Islet of Langerhans (tissue), 1 donor: ENCODE measurements at regions not wholly inside any gene's neighbourhood (a gene's known extent, or its start where the extent isn't known, plus 50 kb on each side); places are given as distances from the start of the nearest gene placed in this dataset.

Experiments
- FAIRE-seq: peaks from one replicate; lab custom pipeline; 2011; peaks lifted over from hg19 to GRCh38; lab: Jason Lieb, UNC

DNA sequence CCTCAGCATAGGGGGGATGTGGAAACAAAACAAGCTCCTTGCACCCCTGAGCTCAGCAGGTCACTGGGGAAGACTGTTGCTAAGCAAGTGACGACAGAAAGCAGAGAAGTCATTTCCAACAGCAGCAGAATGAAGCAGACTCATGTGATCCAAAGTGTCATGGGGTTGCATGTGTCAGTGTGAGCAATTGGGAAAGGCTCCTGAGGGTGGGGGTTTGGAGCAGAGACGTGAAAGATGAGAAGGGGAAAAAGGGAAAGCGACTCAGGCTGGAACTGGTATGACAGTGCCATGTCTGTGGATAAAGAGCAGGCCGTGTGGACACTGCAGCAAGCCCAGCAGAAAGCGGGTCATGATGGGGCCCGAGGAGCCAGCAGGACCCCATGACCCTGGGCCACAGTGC, 363.9 kb downstream of the PREX1 start:
- no peak for FAIRE-seq

DNA sequence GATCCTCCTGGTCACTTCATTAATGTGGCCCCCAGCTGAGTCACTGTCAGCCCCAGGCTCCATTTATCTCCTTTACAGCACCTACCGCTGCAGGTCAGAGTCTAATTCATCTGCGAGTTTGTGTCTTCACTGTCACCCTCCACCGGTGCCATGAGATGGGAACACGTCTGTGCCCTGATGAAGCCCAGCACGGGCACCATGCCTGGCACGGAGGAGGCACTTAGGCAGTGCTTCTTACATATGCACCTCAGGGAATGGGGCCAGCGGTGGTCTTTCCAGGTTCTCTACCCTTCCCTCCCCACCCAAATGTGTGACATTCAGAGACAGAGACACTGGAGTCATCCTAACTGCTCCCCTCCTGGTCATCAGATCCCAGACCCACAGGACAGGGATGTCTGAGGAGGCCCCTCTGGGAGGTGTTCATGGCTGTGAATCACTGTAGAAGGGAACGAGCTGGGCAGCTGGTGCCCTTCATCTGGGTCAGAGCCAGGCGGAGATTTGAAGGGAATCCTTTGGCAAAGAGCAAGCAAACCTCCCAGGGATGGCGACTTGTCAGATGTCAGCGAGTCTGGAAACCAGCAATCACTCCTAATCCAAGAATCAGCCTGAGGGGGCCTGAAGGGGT, 364.6 kb downstream of the PREX1 start:
- FAIRE-seq = no peak

DNA sequence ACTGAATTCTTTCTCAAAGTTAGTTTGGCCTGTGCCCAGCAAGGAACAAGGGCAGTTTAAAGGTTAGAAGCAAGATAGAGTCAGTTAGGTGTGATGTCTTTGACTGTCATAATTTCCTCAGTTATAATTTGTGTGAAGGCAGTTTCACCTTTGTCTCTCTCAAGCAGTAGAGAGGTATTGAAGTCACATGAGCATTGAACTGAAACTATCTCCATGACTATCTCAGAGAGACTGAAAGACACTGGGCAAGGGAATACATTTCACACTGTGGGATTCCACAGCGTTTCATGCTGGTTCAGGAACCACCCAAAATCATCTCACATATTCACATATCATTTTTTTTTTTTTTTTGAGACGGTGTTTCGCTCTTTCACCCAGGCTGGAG, 366.1 kb downstream of the PREX1 start:
- no peak for FAIRE-seq

DNA sequence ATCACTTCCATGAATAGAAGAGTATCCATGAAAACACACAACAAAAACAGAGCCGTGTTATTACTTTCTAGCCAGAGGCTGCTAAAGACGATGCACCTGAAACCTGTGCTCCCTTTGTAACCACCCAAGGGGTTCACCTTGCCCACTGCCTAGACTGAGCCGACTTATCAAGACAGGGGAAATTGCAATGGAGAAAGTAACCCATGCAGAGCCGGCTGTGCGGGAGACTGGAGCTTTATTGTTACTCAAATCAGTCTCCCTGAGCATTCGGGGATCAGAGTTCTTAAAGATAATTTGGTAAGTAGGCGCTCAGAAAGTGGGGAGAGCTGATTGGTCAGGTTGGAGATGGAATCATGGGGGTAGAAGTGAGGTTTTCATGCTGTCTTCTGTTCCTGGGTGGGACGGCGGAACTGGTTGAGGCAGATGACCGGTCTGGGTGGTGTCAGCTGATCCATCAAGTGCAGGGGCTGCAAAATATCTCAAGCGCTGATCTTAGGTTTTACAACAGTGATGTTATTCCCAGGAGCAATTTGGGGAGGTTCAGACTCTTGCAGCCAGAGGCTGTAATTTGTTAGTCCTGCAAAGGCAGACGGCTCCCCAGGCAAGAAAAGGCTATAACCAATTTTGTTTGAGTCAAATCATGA, 366.6 kb downstream of the PREX1 start:
- no peak for FAIRE-seq

DNA sequence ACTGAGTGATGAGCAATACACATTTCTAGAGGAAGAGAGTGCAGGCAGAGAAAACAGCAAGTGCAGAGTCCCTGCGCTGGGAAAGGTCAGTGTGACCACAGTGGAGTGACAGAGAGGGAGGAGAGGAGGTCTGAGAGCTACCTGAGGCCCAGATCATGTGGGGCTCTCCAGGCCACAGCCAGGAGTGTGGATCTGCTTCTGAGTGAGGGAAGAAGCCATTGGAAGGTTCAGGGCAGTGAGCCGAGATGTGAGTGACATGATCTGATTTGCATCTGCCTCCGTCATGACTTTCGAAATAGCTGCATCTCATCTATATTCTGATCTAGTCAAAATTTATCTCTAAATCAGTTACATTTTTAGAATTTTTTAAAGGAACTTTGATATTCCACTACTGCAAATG, 367.1 kb downstream of the PREX1 start:
- FAIRE-seq = no peak

DNA sequence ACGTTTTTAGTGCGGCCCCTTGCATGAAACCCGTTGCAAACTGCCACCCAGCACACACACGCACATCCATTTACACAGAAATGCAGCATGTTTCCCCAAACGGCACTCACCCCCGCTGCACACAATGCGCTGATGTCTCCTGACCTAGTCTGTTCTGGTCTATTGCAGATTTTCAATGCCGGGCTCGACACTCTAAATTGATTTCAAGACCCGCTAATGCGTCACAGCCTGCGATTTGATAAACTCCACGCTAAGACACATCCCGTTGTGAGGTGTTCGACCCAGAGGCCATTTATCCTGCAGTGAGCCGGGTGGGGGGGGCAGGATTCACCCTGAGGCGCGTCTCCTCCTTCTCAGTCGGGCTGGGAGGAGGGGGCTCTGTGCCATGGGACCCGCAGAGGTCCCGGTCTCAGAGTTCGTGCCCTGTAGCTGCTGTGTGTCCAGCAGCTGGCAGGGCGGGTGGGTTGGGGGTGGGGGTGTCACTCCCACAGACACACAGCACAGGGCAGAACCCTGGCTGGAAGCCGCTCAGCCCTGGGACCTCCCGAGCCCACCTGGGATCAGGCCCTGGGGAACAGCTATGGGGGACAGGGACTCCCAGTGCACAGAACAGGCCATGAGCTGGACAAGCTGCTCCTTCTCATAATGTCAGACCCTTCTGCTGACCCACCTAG, 367.9 kb downstream of the PREX1 start:
- FAIRE-seq = no peak

DNA sequence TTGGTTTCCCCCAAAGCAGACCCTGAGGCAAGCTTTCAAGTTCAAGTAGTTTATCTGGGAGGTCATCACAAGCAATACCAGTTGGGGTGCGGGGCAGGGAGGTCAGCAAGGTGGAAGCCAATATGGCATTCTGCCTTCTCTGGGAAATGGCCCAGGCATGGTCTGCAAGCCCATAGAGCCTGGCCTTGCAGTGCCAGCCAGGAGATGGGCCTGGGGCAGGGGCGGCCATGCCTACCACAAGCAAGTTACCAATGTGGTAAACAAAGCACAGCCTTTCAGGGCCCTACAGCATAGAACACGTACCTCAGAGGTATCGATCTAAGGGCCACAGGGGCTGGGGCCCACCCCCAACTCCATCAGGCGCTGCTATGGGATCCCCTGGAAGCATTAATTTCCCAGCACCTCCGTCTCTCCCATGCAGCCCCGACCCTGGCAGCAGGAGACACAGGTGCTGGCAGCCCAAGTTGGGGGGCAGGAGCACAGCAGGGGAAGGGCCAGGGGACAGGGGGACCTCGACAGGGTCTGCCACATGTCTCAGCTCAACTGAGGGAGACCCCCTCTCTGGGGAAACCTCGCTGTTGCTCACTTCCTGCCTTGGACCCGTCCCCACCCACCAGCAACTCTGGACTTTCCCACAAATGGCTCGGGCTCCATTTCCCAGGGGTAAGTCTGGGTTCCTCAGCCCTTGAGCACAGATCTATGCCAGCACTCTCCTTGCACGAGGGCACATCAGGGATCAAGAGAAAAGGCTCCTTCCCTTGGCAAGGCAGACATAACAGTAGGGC, 369.0 kb downstream of the PREX1 start:
- no peak for FAIRE-seq

DNA sequence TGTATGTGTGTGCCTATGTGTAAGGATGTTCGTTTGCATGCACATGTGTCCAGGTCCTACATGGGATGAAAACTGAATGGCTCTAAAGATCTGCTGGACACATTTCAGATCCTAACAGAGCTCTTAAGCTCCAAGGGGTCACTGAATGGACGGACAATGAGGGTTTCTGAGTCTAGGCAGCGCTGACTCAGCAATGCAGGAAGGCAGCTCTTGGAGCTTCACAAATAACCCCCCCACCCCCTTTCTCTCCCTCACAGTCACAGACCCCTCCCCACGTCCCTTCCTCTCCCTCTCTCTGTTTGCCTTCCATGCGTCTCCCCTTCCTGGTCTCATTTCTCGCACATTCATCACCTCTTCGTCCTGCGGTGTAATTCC, 369.8 kb downstream of the PREX1 start:
- no peak for FAIRE-seq

DNA sequence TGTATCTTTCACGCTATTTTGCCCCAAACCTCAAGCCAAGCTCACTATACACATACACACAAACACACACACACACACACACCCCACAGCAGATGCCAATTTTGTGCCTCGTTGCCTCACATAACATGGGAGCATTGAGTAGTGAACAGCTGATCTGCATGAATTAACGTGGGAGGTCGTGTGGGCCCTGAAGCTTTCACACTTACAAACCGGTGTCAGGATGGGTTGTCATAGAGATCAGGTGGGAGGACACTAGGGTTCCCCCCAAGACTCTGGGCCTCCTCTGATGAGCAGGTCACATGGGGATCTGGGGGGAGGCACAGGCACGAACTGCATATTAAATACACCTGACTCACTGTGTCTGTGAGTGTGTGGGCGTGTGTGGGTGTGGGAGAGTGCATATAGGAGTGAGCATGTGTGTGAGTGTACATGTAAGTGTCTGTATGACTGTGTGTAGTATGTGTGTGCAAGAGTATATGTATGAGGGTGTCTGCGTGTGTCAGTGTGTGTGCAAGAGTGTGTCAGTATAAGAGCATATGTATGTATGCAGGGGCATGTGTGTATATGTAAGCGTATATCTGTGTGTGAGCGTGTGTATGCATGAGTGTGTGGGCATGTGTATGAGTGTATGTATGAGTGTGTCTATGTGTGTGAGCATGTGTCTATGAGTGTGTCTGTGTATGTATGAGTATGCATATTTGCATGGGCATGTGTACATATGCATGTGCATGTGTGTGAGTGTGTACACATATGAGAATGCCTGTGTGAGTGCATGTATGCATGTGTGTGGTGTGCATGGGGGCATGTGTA, 370.4 kb downstream of the PREX1 start:
- FAIRE-seq = no peak

DNA sequence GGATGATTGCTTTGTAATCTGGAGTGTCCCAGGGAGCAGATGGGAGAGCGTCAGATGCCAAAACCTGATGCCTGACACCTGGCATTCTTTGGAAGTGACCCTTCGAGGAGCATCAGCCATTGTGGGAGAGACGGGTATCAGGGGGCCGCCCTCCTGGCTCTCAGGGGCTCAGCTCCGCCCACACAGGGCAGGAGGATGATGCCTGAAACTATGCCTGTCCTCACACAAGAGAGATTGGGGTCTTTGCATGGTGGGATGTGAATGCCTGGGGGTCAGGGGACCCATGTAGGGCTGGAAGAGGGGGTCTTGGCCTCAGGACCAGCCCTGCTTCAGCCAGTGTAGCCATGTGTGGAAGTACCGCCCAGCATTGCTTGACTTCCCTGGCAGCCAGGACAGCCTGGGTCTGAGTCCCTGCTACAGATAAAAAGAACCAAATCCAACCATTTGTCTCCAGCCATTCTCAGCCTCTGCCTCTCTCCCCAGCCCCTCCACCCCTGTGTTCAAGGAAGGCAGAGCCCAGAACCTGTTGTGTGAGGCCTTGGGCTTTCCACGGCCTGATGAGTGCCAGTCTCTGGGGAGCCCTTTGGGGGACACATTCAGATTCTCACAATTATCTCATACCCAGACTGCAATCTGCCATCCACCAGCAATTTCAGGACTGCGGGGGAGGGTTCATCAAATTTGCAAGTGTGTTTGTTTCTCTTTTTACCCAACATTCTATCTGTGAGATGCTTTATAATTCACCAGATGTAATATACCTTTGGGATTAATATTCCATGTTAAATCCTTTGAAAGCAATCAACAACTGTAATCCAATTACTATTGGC, 371.2 kb downstream of the PREX1 start:
- FAIRE-seq = no peak

DNA sequence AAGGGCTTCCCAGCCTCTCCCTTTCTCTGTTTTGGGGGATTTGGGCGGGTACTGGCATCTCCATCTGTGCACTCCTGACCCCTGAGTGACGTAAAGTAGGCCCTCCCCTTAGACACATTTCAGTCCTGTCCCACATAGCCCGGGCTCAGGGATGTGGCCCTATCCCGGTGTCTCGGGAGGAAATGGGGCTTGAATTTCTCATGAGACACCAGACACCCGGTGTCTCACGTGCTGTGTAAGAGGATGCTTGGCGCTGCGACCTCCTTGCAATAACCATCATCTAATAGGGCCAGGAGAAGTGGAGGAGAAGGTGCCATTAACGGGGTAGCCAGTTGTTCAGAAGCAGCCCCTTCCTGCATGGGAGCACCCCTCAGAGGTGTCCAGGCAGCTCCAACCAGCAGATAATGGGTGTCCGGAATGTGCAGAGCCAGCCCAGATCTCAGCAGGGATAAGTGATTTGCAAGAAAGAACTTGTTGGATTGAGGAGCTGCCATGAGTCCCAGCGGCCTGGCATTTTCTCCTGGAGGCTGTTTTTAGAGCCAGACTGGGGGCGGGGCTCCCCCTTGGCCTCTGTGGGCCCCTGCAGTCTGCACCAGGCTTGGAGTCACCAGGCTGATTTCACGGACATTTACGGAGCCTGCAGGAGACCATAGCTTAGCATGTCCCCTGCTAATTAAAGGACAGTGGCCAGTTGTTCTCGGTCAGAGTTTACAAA, 372.0 kb downstream of the PREX1 start:
- FAIRE-seq = no peak

DNA sequence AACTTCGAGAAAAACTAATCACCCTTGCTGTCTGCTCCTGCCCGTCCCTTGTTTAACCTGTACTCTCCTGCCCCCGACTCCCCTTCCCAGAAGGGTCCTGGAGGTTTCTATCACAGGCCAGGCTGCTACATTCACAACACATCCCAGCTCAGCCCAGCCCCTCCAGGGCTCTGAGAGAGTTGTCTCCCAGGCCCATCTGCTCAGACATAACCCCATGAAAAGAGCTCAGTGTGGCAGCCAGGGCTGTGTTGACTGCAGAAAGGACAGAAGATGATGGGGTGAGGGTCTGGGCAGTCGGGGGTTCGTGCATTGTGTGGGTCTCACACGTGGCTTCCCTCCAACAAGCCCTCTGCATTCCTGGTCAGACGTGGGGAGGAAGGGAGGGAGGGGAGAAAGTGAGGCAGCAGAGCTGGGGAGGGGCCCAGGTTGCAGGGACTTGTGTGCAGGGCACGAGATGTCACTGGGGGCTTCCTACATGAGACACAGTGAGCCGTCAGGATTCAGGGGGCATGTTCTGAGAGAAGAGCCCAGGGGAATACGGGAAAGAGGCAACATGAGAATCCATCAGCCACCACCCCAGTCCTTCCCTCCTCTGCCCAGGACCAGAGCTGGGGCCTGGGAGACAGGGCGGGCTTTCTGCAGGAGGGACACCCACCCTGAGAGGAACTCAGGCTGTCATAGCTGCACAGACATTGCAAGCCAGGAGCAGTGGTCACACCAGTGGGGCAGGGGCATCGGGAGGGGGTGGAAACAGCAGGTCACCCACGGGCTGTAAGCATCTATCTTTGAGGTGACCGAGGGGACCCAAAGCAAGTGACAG, 372.9 kb downstream of the PREX1 start:
- FAIRE-seq = no peak

DNA sequence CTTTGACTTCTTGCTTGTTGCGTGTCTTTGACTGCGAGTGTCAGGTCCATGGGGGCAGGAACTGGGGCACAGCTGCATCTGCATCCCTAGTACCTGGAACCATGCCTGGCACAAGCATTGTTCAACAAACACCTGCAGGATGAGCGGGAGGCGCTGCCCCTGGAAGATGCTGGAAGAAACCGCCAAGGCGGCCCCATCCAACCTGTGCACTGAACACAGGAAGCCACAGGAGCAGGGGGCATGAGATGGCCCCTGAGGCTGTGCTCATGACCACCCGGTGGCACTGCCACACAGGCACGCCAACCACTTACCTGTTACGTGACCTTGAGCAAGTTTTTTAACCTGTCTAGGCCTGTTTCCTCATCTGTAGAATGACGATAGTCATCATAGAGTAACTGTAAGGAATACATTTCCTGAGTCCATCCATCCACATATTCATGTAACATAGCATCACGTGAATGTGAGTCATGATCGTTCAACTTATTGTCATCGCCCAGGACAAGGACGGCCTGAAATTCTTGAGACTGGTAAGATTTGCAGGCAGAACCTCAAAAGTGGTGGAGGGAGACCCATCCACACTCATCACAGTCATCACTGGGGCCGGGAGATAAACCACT, 374.2 kb downstream of the PREX1 start:
- FAIRE-seq = no peak

DNA sequence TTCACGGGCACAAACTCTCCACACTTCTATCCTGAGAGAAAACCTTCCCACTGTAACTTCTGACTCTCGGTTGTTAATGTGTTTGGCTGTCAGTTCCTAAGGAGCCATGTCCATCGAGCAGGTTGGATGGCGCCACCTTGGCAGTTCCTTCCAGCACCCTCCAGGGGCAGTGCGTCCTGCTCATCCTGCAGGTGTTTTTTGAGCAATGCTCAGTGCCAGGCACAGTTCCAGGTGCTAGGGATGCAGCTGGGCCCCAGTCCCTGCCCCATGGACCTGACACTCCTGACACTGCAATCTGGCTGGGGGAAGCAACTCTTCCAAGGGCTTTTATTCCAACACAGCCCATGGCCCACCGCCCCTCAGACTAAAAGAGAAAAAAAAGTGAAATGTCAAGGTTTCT, 376.4 kb downstream of the PREX1 start:
- no peak for FAIRE-seq

DNA sequence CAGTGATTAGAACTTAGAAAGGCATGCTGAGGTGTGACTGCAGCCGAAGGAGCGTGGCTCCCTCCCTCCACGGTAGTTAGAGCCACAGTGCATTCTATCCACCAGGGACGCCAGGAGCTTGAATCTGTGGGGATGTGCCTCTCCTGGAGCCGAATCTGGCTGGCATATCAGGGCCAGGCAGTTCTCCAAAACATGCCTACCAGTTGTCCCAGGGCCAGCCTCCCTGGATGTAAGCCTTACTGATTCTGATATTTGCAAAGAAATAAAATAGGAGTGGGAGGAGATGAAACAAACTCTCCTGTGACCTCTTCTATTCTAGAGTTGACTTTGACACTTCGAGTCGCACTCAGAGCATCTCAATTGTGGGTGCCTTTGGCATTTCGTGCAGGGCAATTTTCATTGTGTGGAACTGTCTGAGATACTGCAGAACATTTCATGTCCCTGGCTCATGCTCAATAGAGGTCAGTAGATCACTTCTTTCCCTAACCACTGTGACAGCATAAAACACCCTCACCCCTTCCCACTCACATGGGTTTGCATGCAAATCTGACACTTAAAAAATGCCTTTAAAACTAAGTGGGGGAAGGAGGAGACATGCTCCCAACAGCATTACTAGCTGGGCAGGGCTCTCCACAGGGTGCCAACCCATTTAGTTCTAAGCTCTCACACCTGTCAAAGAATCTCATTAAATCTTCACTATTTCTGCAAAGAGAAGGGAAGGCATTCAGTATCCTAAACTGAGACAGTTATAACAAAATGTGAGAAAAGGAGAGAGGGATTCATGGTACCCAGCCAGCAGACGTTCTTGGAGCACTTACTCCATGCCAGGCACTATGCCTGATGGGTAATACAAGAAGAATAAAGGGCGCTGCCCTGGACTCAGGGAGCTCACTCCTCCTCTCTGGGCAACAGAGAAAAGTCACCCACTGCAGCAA, 378.9 kb downstream of the PREX1 start:
- FAIRE-seq = no peak

DNA sequence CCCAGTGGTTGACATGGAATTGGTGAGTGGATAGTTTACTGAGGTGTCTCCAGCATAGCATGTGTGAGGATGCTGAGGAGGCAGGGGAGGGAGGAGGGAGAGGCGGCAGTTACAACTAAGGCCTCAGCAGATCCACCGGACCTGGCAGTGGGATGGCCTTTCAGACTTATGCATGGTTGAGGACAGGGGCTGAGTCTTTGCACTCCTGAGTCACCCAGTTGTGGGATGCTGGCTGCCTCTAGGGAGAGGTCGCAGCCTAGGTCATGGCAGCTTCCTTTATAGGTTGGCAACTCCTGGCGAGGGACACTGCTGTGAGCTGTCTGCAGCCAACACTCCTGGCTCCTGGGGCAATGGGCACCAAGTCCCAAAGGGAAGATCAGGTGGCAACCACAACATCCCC, 380.3 kb downstream of the PREX1 start:
- FAIRE-seq = no peak

DNA sequence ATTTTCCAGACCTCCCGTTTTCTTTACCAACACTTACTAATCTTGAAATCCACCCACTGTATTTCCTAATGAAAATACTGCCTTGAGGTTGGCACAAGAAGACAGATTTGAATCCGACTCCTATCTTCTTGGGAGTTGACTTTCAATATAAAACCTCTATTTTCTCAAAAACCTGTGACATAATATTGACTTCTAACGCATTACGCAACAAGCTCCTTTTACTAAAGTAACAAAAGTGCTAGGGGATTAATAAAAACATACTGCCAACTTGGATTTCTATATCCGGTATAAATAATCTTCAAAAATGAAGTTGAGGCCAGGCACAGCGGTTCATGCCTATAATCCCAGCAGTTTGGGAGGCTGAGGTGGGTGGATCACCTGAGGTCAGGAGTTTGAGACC, 382.0 kb downstream of the PREX1 start:
- no peak for FAIRE-seq

DNA sequence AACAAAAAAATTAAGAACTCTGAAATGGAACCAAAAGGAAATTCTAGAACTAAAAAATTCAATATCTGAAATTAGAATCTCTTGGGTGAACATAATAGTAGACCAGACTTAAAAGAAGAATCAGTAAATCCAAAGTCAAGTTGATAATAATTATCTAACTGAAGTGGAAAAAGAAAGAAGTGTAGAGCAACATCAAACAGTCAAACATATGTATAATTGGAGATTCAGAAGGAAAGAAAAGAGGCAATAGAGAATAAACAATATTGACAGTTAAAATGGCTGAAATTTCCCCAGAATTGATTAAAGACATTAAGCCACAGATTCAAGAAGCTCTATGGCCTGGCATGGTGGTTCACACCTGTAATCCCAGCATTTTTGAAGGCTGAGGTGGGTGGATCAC, 383.6 kb downstream of the PREX1 start:
- no peak for FAIRE-seq
